GF-D8 (cell line): ENCODE measurements at regions not wholly inside any gene's neighbourhood (a gene's known extent, or its start where the extent isn't known, plus 50 kb on each side); places are given as distances from the start of the nearest gene placed in this dataset.
"Not testable (repeated sequence)": the region's sequence is repeated elsewhere in the genome, so short reads cannot be mapped to it uniquely, and the experiment has no call there.

Source experiments
- DNase-seq: peaks from one replicate; lab custom pipeline; 2025; lab: John Stamatoyannopoulos, UW

DNA sequence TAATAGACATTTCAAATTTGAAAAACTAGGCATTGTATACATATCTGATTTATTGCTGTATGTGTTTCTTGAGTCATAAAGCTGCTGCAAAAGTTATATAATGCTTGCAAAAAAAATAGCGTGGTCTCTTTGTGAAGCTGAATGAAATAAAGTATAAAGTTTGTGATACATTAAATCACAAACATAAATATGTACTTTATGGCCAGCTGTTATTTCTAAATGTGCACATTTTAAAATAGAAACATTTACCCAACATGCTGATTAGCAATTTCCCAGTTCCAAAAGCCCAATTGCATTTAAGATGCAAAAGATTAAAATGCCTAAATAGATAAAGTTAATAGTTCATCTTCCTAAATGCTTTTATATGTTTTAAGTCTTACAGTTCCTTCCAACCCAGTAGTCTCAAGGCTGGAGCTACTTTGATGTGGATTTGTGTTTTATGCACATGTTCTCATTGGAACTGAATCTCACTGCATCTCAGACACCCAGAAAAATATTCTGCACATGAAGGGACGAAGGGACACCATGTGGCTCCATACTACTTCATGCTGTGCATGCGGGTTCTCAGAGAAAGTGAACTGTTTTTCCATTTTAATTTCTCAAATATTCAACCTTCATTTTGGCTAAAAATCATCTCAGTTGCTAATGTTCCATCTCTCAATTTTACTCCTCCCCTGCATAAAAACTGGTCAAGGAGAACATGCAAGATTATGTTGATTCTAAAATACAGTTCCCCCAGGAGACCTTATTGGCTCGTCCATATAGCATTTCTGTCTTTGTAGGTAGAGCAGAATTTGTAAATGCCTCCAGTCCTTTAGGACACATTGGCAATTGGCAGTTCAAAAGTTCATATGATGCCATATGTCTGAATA, 304.6 kb downstream of the MTX2 start:
- no peak for DNase-seq

DNA sequence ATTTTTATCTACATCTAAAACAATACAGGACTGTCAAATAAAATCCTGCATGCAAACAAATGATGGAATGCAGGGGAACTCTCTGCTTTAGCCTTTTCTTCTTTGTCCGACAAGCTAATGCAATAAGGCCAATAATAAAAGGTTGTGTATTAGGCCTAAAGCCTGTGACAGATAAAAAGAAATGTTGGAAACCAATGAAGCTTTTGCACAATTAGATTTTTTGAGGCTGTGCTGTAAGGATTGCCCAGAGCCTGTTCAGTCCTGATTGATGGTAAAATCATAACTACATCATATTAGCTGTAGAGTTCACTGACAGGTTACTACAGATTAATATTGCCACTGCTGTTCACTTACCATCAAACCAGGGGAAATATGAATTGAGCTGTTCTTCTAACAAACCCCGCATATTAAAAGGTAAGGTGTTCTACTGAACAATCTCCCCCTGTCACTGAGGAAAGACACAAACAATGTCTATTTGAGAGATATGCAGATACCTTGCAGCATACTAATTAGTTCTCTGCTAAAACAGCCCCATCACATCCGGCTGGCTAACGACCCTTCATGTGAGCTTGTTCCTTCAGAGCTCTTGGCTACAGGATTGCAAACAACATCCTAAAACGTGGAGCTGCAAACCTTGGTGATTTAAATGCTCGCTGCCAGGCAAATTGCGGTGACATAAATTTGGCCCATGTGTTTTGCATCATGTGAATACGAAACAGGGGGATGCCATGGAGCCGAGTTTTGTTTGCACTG, 305.4 kb downstream of the MTX2 start:
- DNase-seq: no peak

DNA sequence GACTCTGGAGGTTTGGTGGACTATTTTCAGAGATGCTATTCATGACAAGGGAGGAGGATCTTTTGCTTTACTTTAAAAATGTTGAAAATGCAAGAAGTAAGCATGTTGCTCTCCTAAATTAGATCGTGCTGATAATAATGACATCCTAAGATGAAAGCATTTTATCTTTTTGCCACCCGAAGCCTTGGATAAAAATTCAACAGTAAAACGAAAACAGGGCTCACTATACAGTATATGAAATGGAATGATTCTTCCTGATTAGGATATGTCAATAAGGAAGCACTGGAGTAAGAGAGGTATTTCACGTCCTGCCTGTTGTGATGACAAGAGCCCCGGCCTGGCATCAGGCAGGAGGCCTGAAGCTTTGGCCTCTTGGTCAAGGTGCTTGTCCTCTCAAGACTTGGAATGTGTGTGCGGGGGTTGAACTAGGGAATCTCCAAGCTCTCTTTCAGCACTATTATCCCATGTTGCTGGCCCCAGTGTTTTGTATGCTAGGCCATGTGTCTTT, 306.0 kb downstream of the MTX2 start:
- DNase-seq: no peak

DNA sequence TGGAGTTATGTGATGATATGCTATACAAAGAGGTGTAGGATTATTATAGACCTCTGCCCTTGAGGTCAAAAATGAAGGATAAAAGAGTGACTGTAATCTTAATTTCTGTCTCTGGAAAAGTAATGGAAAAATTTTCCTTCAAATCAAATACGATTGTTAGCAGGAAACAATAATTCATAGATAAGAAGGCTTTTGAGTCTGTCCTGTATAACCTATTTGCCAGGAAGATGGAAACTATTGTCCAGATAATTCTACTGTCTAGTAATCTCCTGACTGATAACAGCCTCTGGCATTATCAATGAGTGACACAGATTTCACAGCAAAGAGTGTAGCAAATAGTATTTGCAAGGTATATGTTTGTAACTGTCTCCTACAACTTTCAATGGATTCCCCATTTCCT, 307.8 kb downstream of the MTX2 start:
- DNase-seq: no peak

DNA sequence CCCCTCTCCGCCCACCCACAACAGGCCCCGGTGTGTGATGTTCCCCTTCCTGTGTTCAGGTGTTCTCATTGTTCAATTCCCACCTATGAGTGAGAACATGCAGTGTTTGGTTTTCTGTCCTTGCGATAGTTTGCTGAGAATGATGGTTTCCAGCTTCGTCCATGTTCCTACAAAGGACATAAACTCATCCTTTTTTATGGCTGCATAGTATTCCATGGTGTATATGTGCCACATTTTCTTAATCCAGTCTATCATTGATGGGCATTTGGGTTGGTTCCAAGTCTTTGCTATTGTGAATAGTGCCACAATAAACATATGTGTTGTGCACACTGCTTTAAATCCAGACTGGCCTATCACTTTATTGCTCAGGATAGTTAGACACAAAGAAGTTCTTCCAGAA, 309.1 kb downstream of the MTX2 start:
- DNase-seq: not testable (repeated sequence)

DNA sequence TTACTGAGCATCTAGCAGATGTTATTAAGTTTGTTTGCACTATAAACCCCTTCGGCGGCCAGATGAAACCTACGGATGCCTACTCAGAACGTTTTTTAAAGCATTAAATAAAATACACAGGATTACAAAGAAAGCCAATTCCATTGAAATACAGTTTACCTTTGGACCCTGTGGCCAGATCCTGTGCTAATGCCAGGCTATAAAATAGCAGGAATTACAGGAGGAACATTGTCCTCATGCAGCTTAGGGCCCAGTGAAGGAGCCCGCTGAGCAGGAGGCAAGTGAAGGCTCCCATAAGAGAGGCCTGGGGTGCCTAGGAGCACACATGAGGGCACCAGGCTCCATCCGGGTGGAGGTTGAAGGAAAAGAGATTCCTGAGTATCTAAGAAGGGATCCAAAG, 310.4 kb downstream of the MTX2 start:
- DNase-seq: no peak

DNA sequence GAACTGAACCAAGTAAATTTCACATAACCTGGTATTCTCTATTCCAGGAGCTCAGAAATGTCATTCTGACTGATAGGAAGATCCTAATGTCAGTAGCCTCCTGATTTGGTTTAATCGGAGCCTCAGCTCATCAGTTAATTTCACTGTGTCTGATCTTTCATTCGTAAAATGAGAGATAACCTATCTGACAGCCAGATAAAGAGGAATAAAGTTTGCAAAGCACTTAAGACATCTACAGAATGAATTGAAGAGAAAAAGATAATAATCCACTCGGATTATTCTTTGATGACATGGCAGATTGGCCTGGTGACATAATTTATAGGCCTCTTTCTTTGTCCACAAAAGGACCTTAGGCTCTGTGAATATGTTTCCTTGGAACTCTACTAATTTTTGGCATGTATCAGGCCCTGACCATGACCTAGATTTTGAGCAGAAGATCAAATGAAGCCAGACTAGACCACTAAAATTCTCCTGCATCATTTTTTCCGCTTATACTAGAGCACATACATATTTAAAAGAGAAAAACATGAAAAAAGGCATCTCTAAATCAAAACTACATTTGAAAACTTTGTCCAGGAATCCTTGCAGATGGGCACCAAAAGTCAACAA, 312.4 kb downstream of the MTX2 start:
- no peak for DNase-seq

DNA sequence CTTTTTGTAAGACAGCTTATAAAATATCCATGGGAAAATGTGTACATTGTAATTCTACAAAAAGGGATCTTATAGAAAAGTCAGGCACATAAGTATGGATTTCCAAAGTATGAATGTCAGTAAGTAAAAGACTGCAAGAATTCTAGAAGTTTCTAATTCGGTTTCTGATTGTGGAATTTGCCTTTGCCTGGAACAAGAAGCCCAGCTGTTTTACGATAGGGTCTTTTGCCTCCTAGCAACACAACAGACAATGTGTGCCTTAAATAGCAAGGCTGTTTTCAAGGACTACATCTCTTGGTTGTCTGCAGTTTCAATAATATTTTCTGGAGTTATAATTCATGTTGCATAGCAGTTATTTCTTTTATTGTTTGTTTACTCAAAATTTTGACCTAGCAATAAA, 312.9 kb downstream of the MTX2 start:
- DNase-seq: no peak

DNA sequence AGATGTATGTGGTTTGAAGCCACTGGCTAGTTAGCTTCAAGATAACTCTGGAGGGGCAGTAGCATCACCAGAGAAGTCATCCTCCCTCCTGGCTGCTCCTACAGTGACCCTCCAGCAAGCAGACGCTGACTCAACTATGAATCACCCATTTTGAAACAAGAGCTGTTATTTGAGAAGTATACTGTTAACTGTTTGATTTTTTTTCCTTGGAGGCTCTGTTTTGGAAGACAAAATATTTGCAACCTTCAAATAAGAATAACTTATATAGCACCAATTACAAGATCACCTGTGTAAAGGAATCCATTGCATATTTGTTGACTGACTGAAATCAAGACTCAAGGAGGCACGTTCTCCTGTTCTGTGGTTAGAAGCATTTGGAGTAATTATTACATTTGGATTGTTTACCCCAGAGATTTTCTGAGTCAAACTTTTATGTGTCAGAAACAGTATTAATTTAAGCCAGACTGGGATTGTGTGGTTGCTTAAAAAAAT, 313.8 kb downstream of the MTX2 start:
- no peak for DNase-seq

DNA sequence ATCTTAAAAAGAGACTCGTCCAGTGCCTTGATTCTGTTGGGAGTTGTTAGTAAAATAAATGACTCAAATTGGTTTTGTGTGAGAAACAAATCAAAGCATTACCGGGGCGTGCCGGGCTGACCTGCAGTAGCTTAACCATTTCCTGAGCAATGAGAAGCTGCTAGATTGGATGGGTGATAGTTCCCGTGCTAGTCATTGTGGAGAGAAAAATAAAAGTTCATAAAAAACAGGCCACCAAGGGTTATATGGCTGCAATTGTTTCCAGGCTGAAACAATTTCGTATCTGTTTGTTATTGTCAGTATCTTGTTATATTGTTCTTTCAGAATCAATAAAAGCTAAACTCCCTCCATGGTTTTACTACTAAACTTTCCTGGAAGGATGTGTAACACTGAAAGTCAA, 314.4 kb downstream of the MTX2 start:
- DNase-seq: no peak

DNA sequence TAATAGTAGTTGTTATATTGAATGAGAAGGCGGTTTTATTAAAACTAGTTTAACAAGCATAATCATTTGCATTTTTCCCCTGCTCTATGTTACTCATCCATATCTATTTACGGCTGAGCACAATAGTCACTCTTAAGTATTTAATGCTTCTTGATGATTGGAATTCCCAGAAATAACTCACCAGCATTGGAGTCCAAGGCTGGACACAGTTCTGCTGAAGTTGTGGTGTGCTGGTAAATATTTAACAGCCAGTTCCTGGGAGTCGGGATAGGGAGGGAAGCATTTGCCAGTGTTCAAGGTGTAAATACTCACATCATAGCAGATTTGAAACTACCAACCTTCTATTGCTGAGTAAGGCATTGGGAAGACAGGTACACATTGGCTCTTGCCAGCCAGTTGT, 315.1 kb downstream of the MTX2 start:
- no peak for DNase-seq

DNA sequence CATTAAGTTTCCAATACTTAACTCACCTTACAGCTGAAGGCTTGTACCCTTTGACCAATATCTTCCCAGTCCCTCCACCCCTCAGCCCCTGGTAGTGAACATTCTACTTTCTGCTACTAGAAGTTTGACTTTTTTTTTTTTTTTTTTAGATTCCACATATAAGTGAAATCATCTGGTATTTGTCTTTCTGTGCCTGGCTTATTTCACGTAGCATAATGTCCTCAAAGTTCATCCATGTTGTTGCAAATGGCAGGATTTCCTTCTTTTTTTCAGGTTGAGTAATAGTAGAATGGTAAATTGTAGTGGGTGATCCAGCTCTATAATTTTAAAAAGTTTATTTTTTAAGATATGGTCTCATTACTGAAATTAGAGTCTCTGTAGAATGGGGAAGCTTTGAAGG, 316.0 kb downstream of the MTX2 start:
- no peak for DNase-seq

DNA sequence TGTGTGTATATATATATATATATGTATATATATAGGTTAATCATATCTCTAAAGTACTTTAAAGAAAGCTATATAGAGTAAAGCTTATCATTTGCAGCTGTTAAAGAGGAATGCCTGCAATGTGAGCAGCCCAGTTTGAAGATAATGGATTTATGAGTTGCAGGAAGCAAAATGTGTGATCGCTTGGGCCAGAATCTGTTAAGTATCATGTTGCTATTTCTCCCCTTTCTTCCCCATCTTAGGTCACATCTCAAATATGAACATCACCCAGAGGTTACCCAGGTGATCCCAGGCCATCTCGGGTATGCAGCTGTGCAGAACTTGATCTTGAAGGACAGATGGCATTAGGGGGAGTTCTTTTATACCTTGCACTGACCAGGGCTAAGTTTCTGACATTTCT, 316.5 kb downstream of the MTX2 start:
- DNase-seq: no peak

DNA sequence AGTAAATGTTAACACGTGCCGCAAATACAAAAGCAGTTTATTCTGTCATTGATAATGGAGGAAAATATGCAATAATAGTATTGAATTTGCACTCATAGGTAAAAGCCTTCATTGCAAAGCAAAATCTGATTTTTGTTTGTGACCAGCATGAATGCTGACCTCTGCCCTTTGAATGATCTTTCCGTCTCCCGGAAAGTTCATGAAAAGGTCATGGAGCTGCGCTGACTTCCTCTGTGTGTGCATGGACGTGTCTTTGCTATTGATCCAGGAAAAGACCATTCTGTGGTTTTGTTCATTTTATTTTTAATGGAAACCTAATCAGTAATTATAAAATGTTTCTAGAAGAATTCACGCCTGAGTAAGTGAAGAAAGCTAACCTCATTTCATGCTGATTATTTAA, 320.0 kb downstream of the MTX2 start:
- DNase-seq: no peak

DNA sequence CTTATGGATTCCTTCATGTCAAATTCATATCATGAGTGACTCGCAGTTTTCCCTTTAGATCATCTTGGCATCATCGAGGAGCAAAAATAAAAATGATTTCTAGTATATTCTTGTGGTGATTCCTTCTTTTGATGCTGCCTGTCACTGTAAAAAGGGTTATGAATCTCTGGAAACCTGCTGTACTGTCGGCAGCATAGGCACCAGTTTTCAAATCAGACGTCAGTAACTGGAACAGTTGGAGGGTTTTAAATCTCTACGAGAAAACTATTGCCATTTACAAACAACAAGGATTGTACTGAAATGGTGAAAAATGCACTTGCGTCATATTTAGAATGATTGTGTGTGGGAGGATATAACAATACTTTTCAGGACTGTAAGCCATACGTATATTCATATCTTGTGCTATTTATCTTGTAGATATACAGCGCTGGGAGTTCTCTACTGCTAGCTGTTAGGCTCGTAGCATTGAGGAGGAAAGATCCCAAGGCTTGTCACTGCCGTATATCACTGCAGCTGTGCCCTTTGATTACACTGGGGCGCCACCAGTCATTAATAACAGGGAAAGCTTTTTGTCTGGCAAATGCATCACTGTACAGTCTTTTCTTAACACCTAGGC, 320.7 kb downstream of the MTX2 start:
- no peak for DNase-seq

DNA sequence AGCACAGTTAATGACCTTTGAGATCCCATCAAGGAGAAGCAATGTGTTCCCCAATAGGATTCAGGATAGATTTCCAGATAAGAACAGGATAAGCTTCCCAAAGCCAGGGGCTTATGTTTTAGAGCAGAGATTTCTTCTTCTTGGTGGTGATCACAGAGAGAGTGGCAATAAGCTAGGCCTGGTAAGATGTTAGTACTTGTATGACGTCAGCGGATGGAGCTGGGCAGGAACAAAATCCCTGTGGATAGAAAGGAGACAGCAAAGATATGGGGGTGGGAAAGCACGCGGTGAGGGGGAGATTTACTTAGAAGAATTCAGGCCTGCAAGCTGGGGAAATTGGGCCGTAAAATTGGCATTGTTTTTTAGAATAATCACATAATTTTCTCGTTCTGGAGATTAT, 323.0 kb downstream of the MTX2 start:
- DNase-seq: no peak

DNA sequence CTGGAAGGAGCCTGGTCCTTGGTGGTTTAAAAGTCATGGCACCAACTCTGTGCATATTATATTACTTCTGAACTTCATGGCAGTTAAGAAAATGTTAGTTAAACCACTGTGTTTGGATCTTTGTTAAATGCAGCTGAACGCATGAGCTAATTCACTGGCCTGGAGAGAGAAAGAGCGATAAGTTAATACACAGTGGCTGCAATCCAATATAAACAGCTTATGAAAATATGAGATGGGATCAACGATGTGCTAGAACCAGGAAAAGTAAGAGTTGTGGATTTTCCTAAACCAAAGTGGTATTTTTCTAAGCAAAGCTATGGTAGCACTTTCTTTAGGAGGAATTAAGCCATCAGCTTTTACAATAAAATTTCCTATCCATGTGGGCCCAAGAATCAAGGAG, 326.7 kb downstream of the MTX2 start:
- no peak for DNase-seq

DNA sequence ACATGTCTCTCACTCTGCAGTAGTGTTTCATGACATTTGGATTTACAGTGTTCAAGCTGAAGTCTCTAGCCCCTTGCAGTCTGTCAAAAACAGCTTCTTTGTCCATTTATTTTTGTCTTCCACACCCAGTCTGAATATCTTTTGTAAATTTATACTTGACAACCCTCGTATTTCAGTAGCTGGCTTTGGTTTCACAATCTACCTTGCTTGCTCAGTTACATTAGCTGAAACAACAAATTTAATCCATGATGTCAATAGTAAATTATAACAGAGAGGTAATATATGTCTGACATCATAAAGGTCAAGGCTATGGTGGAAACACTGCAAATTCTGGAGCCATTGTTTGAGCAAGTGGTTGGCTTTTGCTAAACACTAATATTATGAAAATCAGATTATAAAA, 328.7 kb downstream of the MTX2 start:
- DNase-seq: no peak

DNA sequence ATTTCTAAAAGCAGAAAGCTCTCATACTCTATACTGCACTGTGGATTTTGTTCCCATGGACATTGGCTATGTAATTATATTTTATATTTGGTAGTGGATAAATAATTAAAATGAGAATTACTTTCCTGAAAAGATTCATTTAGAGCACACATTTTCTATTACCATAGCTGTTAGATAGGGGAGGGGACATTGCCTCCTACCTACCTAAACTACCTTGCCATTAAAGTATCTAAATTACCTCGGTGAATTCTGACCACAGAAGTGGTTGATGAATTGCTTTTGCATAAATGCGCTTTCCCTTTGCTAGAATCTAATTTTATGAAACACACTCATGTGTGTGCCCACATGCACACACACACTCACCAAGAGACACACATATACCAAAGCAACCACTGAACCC, 329.1 kb downstream of the MTX2 start:
- DNase-seq: no peak

DNA sequence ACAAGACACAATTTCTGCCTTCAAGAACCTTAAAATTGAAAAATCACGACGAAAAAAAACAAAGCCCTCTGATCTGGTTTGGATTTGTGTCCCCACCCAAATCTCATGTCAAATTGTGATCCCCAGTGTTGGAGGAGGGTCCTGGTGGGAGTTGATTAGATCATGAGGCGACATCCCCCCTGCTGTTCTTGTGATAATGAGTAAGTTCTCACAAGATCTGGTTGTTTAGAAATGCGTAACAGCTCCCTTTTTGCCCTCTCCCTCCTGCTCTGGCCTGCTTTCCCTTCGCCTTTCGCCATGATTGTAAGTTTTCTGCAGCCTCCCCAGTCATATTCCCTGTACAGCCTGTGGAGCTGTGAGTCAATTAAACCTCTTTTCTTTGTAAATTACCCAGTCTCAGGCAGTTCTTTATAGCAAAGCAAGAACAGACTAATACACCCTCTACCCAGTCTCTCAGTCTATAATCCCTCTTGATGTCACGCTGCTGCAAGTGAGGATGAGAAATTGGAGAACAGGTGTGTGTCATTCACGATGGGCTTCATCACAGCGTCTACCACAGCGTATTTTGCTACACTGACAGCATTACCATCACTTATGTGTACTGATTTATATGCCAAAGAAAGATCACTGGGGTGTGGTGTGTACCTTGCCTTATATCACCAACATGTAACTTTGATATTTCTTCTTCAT, 330.7 kb downstream of the MTX2 start:
- no peak for DNase-seq

DNA sequence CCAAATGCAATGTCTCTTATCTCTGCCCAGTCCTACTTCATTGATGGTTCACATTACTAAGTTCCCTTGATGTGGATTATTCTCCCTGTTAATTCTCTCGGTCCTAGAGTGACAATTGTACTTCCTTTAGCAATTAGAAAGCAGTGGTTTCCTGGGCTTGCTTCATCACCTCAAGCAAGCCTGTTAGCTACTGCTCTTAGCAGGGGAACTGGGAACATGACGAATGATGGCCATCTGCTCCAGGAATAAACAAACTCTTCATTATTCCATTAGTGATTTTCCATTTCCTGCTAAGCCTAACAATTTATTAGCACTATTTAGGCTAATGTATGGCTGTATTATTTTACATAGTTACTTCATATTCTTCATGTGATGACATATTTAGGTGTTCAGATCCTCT, 331.8 kb downstream of the MTX2 start:
- DNase-seq: no peak

DNA sequence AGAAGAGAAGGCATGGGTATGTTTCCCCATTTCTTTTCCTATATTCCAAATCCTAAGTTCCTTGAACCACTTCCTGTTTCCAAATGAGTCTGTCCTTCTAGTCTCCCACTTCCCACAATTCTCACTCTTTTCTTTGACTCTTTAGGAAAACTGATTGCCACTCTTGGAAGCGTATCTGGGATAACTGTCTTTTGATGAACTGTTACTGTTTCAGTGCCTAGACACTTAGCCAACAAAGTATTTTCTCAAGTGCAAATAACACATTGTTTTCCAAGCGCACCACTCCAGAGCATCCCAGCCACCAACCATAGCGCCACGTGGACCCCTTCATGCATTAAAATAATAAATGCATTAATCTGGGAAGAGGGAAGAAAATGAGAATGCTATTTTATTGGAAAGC, 342.8 kb downstream of the MTX2 start:
- no peak for DNase-seq
